Upper lobe of left lung (tissue), 4 donors: ENCODE measurements at regions not wholly inside any gene's neighbourhood (a gene's known extent, or its start where the extent isn't known, plus 50 kb on each side); places are given as distances from the start of the nearest gene placed in this dataset.

ENCODE experiments used
- EP300 ChIP-seq, 4 donors: sonication (generic); formaldehyde crosslinking; IDR thresholded peaks; one replicate each; pipeline ENCODE4 v1.5.1; 2017; ENCODE audit warnings: antibody characterized with exemption in 4 of 4, control low read depth in 2 of 4
- POLR2A ChIP-seq, 4 donors: fragments of 450-650 bp; IDR thresholded peaks; one replicate each; pipeline ENCODE4 v1.5.1; 2016 to 2017; ENCODE audit warnings: antibody characterized with exemption in 4 of 4, mild to moderate bottlenecking in 2 of 4
- POLR2AphosphoS5 ChIP-seq, 2 donors: sonication (generic); formaldehyde crosslinking; IDR thresholded peaks; one replicate each; pipeline ENCODE4 v1.5.1; 2017; ENCODE audit warnings: antibody characterized with exemption in 2 of 2
- TF ChIP-seq, protein P1 (sequence below), 6 experiments: fragments of 450-650 bp in 4 of 6; fragments of 200-600 bp in 2 of 6; sonication (generic) in 2 of 6; IDR thresholded peaks; one replicate each; pipeline ENCODE4 v1.5.1; 2016 to 2019; ENCODE audit warnings: antibody characterized with exemption in 6 of 6

DNA sequence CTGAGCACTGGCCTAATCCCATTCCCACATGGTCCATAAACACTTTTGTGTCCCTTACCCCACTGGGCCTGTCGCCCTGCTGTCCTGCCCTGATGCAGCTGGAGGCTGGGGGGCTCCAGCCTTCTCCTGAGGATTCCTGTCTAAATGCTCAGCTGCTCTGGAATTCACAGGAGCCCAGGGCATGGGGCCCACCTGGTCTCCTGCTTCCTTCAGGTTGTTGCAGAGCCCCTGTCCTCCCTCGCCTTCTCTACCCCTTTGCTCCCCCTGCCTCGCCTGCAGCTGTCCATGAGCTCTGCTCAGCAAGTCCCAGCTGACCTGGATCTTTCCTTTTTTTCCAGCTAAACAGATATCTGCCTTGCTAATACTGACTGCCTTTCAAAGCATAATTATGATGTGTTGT lies 286.9 kb downstream of the XXYLT1 start:
- TF ChIP-seq POLR2A (IDR thresholded peaks at IDR 0.05) (no peak), POLR2AphosphoS5 (IDR thresholded peaks at IDR 0.05) (no peak), EP300 (IDR thresholded peaks at IDR 0.05) (no peak)
- TF ChIP-seq, protein P1, sequence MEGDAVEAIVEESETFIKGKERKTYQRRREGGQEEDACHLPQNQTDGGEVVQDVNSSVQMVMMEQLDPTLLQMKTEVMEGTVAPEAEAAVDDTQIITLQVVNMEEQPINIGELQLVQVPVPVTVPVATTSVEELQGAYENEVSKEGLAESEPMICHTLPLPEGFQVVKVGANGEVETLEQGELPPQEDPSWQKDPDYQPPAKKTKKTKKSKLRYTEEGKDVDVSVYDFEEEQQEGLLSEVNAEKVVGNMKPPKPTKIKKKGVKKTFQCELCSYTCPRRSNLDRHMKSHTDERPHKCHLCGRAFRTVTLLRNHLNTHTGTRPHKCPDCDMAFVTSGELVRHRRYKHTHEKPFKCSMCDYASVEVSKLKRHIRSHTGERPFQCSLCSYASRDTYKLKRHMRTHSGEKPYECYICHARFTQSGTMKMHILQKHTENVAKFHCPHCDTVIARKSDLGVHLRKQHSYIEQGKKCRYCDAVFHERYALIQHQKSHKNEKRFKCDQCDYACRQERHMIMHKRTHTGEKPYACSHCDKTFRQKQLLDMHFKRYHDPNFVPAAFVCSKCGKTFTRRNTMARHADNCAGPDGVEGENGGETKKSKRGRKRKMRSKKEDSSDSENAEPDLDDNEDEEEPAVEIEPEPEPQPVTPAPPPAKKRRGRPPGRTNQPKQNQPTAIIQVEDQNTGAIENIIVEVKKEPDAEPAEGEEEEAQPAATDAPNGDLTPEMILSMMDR (IDR thresholded peaks at IDR 0.05): no peak
